NCI-H510A (cell line): ENCODE measurements at regions not wholly inside any gene's neighbourhood (a gene's known extent, or its start where the extent isn't known, plus 50 kb on each side); places are given as distances from the start of the nearest gene placed in this dataset.
A peak's percentile ranks its signal among the peaks of the same experiment; 100 is the strongest.

Experiments used
- DNase-seq: peaks from one replicate; lab custom pipeline; 2025; lab: John Stamatoyannopoulos, UW

DNA sequence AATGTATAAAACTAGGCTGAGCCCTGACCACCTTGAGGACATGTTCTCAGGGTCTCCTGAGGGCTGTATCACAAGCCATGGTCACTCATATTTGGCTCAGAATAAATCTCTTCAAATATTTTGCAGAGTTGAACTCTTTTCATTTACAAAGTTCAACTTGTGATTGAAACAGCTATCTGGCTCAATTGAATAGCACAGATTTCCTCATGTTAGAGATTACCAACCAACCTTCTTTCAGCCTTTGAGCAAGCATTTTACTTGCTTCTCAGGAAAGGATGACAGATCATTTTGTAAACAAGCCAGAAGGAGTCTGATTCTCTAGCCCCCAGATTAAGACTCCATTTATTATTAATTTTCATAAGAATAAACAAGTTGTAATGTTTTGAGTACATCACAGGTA lies 111.0 kb upstream of the DOK5 start:
- no peak for DNase-seq

DNA sequence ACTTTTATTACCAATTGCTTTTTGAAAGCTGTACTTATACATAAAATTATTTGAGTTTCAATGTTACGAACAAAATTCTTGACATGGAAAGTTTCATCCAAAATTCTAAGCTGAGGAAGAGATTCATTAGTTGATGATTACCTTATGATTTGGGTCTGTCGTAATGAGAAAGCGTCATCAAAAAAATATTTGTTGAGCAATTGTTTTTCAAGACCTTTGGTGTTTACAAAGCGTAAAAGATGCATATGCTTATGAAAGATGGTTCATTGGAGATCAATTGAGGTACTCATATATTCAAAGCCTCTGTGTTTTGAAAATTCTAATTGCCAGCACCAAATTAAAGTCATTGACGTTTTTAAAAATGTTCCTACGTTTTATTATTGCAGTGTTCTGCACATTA lies 110.5 kb upstream of the DOK5 start:
- no peak for DNase-seq

DNA sequence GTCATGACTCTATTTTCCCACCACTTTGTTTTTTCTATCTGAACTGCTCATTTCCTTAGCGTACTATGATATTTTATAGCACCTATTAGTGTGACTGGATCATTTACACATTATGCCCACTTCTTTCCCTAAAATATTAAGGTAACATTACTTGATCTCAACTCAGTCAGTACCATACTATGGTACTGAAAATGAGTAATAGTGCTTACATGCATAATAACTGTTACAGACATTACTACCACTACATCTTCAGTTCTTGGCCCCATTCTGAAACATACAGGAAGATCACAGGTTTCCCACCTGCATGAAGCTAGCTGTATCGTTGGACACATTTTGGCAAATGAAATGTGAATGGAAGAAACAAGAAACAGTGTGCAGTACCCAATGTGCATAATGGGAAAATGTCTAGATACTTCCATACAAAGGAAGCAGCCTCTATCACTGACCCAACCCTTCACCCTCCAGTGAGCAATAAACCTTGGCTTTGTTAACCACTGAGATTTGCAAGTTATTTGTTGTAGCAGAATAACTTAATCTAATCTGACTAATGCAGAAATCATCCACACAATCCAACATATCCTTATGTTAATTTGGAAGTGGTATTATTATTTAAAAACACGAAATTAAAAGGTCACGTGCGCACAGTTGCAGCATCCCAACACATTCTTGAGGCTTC lies 108.6 kb upstream of the DOK5 start:
- no peak for DNase-seq

DNA sequence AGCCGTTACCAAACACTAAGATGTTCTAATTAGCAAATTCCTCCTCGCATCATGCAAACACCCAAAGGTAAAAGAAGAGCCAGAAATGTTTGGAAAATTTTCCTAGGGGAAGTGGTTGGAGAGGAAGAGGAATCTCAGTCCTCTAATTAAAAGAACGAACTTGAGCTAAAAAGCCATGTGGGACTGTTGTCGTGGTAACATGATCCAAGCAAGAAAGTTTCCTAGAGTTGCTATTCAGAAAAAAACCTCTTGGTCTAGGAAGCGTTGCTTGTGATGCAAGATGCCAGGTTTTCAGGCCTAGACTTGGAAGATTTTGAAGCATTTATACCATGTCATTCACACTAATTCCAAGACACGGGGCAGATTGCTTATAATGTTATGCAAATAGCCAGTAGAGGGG lies 106.8 kb upstream of the DOK5 start:
- no peak for DNase-seq

DNA sequence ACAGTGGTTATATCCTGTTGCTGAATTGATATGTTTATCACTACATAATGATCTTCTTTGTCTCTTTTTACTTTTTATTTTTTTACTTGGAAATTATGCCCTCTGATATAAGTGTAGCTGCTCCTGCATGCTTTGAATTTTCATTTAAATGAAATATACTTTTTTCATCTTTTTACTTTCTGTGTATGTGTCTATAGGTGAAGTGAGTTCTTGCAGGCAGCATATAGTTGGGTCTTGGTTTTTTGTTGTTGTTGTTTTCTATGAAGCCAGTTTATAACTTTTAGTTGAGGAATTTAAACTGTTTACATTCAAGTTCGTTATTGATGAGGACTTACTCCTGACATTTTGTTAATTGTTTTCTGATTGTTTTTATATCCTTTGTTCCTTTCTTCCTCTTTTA lies 103.1 kb upstream of the DOK5 start:
- DNase-seq: no peak

DNA sequence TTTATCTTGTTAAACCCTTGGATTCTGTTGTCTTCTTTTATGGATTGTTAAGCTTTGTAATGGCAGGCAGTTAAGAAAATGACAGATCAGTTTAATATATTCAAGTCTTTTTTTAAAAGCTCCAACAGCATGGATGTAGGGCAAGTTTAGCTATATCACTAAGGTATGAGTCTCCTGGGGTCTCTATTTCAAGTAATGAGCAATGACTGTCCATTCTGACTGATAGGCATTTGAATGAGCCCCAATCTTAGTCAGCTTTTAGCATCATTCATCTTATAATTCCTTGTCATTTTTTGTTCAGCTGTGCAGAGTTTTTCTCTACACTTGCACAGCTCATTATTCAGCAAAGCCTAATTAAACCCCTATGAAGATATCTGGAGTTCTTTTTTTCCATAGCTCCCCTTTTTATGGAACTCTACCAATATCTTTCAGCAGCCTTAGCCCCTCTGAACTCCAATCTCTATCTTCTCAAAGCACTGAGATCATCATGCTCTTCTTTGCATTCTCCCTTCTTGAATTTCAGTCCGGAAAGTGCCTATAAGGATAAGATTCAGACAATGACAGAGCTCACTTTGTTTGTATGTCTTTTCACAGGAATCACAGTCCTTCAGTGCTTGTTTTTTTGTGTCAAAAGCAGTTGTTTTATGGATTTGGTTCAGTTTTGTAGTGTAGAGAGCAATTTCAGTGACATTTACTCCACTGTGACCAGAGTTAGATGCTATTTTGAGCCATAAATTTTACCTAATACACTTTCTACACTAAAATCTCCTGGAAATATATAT lies 97.2 kb upstream of the DOK5 start:
- DNase-seq: no peak

DNA sequence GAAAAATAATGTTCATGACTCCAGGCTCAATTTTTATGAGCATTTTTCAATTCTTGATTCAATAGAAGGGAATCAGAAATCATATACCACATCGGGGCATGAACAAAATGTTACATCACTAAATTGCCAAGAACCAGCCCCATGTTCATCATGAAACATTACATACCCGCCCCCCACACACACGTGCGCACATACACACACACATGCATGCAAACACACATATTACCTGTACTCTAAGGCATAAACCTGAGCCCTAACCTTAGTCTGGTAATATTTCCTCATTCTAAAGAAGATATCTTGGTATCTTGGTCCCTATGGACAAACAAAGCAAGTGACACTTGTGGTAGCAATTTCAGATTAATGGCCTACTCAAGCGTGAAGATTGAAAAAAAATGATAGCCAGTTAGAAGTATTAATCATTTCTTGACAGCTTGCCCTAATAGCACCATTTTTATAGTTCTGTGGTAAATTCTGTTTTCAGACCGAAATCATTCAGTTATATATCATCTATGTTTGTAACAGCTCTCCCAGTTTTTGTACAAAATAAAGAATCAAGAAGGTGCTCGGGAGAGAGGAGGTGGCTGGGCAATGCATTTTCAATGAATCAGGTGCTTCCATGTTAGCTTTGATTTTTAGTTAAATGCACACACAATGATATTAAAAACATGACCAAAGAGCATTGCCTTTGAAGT lies 95.4 kb upstream of the DOK5 start:
- DNase-seq: no peak

DNA sequence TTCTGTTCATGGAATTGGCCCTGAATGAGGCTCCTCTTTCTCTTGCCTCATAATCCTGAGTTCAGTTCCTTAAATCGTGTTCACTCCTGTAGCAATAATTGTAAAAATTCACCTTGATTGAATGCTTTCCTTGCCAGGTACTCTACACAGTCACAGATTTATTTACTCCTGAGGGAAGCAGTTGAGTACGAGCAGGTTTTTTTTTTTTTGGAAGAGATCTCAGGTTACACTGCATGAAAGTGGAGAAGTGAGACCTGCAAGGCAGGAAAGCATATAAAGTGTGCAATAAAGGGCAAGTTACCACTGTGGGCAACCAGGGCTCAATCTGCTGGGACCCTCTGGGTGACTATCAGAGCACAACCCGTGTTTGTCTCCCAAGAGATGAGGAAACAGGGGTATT lies 93.0 kb upstream of the DOK5 start:
- DNase-seq: peak; percentile 3

DNA sequence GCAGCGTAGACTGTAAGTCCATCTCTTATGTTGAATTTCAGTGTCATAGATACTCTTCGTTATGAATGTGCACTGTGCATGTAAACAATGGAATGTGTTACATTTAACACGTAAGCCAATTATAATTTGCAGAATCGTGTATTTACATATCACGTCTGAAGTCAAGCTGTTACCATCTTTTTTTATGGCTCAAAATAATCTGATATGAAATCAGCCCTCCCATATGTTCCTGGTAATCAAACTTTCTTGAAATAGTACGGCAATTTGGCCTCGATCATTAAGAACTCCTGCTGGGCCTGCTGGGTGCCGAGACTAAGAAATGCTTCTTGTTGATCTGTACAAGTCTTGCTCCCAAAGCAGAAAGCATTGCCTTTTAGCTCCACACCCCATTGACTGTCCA lies 89.6 kb upstream of the DOK5 start:
- no peak for DNase-seq

DNA sequence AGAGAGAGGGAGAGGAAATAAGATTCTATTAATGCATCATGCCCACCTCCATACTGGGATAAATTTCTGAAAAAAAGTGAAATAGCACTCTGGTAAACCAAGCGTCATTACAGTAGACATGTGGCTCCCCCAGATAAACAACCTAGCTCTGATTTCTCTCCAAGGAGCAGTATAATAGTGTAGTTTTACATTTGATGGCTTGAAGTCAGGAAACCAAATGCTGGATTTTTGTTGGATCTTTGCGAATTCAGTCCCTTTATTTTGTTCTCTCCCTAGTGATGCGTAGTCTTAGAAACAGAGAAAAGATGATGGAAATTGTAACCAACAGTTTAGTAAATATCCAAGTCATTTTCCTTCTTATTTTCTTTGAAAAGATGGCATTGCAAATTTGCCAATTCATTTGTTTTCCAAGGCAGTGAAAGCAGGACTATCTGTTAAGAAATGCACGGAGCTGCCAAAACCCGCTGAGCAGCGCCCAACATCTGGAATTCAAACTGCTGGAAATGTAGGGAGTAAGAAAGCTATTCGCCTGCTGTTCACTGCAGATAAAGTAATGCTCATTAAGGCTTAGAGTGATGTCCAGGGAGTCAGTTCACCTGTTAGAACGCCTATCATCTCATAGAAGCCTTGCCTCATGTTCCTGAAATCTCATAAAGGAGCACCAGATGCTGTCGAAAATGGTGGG lies 85.7 kb upstream of the DOK5 start:
- no peak for DNase-seq

DNA sequence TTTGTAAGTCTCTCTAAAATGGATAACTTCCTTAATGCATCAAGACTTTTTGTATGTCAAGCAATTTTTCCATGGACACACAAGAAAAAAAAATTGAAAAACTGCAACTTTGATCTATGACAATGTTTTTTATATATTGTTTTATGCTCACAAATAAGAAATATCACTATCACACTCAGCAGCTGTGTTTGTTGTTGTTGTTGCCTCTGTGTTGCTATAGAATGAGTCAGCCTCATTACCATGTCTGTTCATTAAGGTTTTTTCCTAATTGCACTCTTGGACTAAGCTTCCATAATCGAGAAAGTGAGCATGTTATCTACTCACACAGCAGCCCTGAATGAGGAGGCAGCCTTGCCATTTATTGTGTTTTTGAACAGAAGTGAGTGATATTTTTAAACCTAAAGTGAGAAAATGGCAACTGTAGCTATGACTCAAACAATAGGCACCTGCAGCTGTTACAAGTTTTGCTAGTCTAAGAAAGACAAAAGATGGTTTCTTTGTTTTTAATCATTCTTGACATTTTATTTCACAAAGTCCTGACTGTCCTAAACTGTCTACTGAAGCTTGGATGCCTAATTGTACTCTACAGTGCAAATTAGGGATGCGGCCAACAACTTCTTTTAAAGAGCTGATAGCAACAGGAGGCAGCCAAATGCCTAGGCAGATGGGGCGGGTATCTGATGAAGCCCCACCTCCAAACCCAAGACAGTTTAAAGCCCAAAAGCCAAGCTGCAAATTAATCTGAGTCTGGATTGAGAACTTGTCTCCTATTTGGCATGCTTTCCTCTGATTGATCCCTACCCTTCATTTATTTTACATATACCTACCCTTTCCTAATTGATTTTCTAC lies 77.9 kb upstream of the DOK5 start:
- DNase-seq: no peak

DNA sequence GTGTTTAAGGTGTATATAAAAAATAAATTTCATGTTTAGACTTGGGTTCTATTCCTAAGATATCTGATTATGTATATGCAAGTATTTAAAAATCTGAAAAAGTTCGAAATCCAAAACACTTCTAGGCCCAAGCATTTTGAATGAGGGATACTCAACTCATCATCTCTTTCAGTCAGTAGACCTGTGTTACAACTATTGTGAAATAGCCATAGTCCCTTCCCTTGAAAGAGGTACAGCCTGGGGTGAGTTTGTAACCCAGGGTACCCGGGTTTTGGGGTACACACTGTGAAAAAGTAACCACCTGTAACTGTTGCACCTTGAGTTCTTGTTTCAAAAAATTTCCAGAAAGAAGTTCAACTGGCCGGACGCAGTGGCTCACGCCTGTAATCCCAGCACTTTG lies 76.6 kb upstream of the DOK5 start:
- no peak for DNase-seq

DNA sequence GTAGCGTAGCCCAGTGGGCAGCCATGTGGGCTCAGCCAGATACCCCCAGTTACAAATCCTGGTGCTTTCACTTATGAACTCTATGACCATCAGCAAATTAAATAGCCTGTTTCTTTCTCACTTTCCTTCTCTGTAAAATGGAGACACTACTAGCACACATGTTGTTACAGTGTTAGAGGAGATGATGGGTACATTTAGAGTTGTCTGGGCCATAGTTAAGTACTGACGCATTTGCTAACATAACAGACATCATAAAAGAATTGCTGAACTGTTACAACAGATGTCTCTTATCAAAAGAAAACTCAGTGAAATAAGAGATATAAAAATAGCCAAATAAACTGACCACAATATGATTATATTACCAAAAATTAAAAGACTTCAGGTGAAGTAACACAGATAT lies 69.9 kb upstream of the DOK5 start:
- no peak for DNase-seq

DNA sequence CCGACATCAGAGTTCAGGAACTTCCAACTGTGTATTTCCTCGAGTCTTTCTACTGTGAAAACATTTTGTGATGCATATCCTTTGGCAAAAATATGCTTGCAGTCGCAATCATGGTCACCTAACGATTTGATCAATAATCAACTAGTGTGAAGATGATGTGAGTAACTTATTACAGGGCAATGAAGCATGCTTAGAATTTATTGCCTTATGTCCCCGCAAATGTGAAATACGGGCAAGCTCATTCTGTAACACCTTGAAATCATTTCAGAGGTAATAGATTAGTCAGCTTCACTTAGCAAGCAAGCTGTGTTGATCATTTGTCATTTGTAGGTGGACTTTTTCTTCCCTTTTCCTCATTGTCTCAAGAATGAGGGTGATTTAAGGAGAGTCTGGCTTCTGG lies 67.9 kb upstream of the DOK5 start:
- DNase-seq: no peak

DNA sequence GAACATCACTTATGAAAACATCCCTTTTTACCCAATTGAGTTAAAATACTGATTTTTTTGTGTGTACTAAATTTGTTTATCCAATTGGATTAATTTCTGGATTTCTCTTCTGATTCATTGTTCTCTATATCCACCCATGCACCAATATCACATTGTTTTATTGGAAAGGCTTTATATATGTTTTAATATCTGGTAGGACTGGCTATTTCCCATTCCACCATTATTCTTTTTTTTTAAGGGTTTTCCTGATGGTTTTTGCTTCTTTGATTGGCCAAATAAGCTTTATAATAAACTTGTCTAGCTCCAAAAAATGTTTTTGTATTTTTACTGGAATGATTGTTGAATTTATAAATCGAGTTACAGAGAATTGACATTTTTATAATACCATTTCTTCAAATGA lies 59.4 kb upstream of the DOK5 start:
- DNase-seq: no peak

DNA sequence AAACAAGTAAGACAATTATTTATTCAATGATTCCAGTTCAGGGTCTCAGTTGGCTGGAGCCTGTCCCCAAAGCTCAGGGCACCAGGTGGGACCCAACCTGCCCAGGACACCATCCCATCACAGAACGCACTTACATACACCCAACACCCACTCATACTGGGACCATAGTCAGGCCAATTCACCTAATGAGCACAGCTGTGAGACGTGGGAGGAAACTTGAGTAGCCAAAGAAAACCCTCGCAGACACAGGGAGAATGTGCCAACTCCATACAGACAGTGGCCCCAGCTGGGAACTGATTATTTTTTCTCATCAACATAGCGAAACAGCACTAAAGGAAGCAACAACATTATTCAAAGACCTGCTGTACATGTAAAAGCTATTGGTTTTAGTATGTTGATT lies 58.6 kb upstream of the DOK5 start:
- no peak for DNase-seq

DNA sequence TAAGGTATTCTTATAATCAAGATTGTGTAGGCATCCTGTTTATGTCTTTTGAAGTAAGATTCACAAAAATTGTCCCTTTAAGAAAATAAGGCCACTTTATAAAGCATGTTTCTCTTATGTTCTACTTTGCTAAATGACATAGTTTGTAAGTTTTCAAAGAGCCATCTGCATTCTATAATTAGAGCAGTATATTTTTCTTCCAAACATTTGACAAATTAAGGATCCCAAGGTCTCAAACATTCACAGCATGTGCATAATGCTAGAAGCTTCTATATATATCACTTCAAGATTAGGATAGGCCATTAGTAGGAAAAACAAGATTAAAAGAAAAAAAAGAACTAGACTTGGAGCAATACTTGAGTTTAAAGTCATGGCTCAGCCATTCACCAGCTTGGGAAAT lies 55.9 kb upstream of the DOK5 start:
- no peak for DNase-seq
